VCaP (cell line): ENCODE measurements at regions not wholly inside any gene's neighbourhood (a gene's known extent, or its start where the extent isn't known, plus 50 kb on each side); places are given as distances from the start of the nearest gene placed in this dataset.

ENCODE experiments used
- H3K27ac ChIP-seq: fragments of 450-650 bp; 2 replicates; pipeline ENCODE4 v1.5.1; 2017
- CTCF ChIP-seq: fragments of 450-650 bp; conservative IDR thresholded peaks from 2 replicates; pipeline ENCODE4 v1.5.1; 2017; ENCODE audit warnings: mild to moderate bottlenecking, moderate library complexity

- no peak for TF ChIP-seq CTCF
- H3K27ac ChIP-seq: no peak overlapping the region
These were observed 279.0 kb downstream of the MRTFB start for GRCh38 chr16:14350081-14350480.

GRCh38 chr16:14347706-14348105, 276.6 kb downstream of the MRTFB start:
- TF ChIP-seq CTCF: no peak
- peak overlapping the region; percentile 34 for H3K27ac ChIP-seq

- H3K27ac ChIP-seq: no peak overlapping the region
- TF ChIP-seq CTCF: no peak
These were observed 275.4 kb downstream of the MRTFB start for GRCh38 chr16:14346278-14347142.

- TF ChIP-seq CTCF: no peak
- H3K27ac ChIP-seq: no peak overlapping the region
These were observed 274.5 kb downstream of the MRTFB start for GRCh38 chr16:14345512-14346115.

GRCh38 chr16:14344945-14345344, 273.8 kb downstream of the MRTFB start:
- TF ChIP-seq CTCF: no peak
- no peak overlapping the region for H3K27ac ChIP-seq

GRCh38 chr16:14344292-14344691, 273.2 kb downstream of the MRTFB start:
- TF ChIP-seq CTCF: no peak

GRCh38 chr16:14341324-14342225, 270.5 kb downstream of the MRTFB start:
- no peak overlapping the region for H3K27ac ChIP-seq
- no peak for TF ChIP-seq CTCF

More at GRCh38 chr16:14344292-14344691, 273.2 kb downstream of the MRTFB start:
- no peak overlapping the region for H3K27ac ChIP-seq
